ENCODE measurements at regions not wholly inside any gene's neighbourhood (a gene's known extent, or its start where the extent isn't known, plus 50 kb on each side); places are given as distances from the start of the nearest gene placed in this dataset.

DNA sequence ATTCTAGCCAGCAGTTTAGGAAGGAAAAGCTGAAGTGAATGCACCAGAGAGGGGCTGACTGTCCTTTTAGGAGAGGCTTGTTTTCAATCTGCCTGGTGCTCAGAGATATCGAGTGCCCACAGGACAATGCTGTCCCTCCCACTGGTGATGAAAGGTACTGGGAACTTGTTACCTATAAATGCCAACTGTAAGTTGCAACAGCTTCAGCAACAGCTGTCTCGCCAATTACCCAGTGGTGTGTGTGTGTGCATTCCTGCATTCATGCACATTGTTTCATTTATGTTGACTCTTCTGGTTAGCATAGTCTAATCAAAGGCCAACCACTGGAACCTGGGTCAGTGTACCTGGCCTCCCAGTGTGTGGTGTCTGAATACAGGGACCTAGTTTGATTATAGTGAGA, 161.1 kb downstream of the CSNK1G3 start:
- H3K36me3 ChIP-seq (ENCODE audit: control insufficient read depth, insufficient read depth, low read length) = no peaks in the 10 kb centered on the region
- no peaks in the 10 kb centered on the region for H3K27me3 ChIP-seq (ENCODE audit: control insufficient read depth, insufficient read depth, low read length)
- H3K9me3 ChIP-seq (ENCODE audit: control insufficient read depth, insufficient read depth, low read length) = no peaks in the 10 kb centered on the region
- H3K4me1 ChIP-seq (ENCODE audit: control insufficient read depth, insufficient read depth, low read length) = peaks cover 7% of the 10 kb centered on the region
- H3K4me3 ChIP-seq (ENCODE audit: low read depth, low read length) = no peak overlapping the region
- H3K9ac ChIP-seq (ENCODE audit: low read depth, low read length) = no peak overlapping the region

DNA sequence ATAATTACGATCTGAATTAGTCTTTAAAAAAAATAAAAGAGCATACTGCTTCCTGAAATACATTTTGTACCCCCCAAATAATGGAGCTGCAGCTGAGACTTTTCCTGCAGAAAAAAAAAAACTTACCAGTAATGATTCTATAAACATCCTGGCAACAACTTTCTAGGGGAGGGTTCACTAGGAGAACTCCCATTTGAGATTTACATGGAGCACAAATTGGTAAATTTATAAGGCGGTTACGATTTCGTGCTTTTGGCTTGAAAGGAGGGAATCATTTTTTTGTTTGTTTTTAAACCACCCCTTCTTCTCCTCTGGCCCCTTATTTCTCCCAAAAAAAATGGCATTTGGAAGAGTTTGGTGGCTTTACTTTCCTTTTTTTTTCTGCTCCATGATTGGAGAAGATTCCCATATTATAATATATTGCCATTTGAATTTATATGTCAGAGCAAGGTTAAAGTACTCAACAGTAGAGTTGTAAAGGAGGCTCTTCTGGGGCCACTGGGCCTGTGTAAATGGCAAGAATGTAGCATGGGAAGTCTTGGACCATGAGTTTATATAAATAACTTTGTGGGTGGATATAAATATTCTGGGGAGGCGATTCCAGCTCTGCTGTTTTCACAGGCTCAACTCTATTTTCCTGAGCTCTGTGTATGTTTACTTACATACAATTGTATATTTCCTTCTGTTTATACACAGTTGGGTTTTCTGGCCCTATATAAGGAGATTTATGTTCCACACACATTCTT, 159.9 kb downstream of the CSNK1G3 start:
- Histone ChIP-seq H3K9me3 (ENCODE audit: control insufficient read depth, insufficient read depth, low read length) (no peaks in the 10 kb centered on the region), H3K4me1 (ENCODE audit: control insufficient read depth, insufficient read depth, low read length) (peaks cover 7% of the 10 kb centered on the region), H3K4me3 (ENCODE audit: low read depth, low read length) (no peak overlapping the region), H3K27me3 (ENCODE audit: control insufficient read depth, insufficient read depth, low read length) (no peaks in the 10 kb centered on the region), H3K36me3 (ENCODE audit: control insufficient read depth, insufficient read depth, low read length) (no peaks in the 10 kb centered on the region), H3K9ac (ENCODE audit: low read depth, low read length) (no peak overlapping the region)

DNA sequence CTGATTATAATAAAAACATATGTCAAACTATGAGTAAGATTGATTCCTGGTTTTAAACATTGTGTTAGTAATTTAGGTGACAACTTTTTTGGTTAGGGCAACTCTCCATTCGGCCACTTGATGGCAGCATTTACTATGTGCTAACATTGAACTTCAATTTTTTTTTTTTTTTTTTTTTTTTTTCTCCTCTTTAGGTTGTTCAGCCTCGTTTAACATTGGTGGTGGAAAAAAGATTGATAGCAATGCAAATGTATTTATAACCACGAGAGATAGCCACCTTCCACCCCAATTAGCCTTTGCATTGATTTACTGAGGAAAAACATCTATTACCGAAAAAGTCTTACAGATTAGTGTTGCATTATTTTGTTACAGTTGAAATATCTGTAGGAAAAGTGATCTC, 159.1 kb downstream of the CSNK1G3 start:
- H3K27me3 ChIP-seq (ENCODE audit: control insufficient read depth, insufficient read depth, low read length) = no peaks in the 10 kb centered on the region
- no peak overlapping the region for H3K9ac ChIP-seq (ENCODE audit: low read depth, low read length)
- H3K9me3 ChIP-seq (ENCODE audit: control insufficient read depth, insufficient read depth, low read length) = no peaks in the 10 kb centered on the region
- H3K4me3 ChIP-seq (ENCODE audit: low read depth, low read length) = no peak overlapping the region
- no peaks in the 10 kb centered on the region for H3K36me3 ChIP-seq (ENCODE audit: control insufficient read depth, insufficient read depth, low read length)
- H3K4me1 ChIP-seq (ENCODE audit: control insufficient read depth, insufficient read depth, low read length) = peaks cover 7% of the 10 kb centered on the region

Data from iPS-15b (cell line).